Activated CD4-positive, alpha-beta T cell treated with anti-CD3 and anti-CD28 coated beads, Interleukin-2, amount 50 U/mL, for 4 hours (primary cell): ENCODE measurements at regions not wholly inside any gene's neighbourhood (a gene's known extent, or its start where the extent isn't known, plus 50 kb on each side); places are given as distances from the start of the nearest gene placed in this dataset.

ENCODE experiments used
- DNase-seq, 2 experiments: peaks; one replicate each; pipeline ENCODE4 v3.0.0-alpha.2; 2020

DNA sequence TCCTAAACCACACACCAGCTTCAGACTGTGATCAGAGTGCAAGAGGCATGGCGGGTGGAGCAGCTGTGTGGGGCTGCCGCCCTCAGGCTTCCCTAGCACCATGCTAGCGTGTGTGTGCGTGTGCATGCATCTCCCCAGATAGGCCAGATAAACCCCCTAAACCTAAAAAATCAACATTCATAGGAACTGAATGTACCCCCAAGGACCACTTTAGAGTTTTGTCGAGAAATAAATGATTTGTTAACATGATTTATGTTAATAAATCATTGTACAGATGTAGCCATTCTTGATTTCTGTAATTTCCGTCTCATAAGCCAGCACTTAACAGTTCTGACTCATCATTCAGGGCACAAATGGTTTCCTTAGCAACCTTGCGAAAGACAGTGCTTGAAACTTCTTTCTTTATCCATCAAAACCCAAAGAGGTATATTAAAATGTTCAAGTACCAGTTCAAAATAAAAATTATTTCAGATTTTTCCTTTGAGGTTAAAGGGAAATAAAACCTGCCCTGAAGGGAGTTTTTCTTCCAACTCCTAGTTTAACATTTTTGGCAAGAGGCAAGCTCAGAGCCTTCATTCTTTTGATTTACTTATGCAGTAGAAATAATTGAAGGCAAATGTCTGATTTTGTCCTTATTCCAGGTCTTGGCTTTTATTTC is 206.2 kb upstream of the RGS6 start:
- no peak for DNase-seq

DNA sequence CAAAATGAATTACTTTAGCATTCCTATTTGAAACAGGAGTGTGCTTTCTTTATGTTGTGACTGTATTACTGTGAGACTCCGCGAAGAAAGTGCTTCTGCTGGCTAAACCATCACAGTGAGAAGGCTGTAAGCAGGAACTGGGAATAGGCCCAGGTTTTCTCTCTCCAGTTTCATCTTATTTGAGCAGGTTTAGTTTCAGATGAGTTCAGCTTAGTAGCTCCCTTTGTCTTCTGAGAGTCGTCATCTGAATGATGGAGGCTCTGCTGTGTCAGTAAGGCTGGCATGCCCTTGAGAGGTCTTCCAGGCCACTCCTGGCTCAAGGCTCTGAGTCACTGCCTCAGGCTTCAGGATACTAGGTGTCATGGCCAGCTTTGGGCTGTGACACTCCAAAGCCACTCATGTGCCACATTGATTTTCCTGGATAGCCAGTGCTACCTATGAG is 205.6 kb upstream of the RGS6 start:
- DNase-seq: no peak

DNA sequence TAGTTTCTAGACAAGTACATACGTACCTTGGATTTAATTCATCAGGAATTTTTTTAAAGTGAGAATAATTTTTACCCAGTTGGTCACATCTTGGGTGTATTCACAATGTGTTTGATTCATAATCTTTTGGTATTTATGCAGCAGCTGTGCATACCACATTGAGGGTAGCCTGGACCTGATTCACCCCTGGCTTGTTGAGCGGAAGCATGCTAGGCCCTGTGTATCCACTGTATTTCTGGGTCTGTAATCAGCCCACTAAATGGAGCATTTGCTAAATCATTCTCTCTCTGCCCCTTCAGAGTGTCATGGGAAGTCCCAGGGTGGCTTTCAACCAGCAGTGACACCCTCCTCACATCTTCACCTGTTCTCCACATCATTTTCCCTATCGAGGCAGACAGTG is 203.8 kb upstream of the RGS6 start:
- no peak for DNase-seq

DNA sequence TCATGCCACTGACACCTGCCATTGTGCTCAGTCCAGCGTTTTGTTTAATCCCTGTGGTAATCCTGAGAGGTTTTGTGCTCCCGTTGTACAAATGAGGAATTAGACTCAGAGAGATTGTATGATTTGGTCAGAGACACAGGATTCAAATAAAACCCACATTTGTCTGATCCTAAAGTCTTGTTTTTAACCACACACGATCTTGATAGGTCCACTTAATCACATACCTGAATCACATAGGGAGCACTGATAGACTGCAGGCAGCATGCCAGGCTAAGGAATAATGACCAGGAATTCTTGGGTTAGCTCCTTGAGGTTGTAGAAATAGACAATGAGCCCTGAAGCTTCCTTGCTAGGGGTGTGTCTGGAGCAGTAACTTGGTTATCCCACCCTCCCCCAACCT is 202.6 kb upstream of the RGS6 start:
- DNase-seq: no peak

DNA sequence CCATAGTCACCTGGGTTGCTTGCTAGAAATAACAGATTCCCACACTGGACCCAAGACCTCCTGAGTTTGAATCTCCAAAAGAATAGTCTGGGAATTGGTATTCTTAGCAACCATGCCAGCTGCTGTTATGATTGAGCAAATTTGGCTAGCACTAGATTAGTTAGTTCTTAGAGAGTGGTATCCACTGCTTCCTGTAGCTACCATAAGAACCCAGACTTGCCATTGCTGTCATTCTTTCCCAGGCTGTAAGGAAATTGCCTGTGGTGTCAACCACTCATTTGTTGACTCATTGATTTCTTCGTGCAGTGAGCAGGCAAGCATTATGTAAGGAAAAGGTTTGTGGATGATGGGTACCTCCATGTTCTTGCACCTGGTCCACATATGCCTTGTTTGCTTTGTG is 201.8 kb upstream of the RGS6 start:
- DNase-seq: no peak

DNA sequence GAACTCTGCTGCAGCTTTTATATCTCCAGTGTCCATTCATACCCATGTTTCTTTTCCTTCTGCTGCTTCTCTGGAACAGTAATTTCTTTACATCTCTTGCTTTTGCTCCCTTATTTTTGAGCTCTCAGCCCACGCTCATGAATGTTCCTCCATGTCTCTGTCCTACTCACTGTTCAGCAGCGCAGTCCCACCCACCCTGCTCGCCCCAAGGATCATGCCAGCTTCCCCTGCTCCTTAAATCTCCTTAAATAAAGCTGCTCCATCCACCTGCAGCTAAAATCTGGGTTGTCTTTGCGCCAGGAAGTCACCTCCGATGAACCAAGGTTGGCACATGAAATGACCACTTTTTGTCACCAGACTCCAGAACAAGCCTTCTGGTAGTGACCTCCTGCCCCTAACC is 201.1 kb upstream of the RGS6 start:
- no peak for DNase-seq

DNA sequence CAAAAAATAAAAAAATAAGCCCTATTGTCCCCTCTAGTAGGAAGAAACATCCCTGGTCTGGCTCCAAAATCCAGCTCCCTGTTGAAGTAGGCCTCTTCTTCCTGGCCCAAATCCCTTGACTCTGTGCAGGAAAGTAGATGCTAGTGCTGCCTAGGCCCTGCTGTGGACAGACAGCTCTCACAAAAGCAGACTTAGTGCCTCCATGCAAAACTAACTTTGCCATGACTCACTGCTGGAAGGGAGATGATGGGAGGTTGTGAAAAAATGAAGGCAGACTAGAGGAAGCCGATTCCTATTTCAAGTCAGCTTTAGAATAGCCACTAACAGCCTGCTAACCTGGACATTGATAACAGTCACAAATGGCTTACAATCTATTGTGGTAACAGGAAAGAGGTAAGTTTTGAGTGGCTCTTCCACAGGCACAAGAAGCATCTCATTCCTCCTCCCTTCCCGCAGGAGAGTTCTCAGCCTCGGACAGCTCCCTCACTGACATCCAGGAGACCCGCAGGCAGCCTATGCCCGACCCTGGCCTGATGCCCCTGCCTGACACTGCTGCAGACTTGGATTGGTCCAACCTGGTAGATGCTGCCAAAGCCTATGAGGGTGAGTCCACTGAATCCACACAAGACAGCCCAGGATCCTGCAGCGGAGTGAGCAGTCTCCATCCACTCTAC is 198.9 kb upstream of the RGS6 start:
- no peak for DNase-seq

DNA sequence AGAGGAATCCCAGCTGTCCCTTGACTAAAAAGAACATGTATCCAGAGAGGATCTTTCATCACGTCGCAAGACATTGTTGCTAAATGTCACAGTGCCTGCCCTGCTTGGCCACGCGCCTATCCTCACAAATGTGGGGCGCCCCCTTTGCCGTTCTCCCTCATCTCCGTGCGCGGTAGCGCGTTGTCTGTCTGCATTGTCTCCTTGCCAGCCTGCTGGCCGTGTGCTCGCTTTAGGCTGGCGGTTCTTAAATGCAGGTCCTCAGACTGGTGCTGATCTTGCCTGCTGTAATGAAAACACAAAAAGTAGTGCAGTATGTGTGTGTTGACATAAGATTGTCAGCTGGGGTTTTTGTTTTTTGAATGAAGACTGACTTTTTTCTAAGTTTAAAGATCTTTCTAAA is 198.2 kb upstream of the RGS6 start:
- no peak for DNase-seq

DNA sequence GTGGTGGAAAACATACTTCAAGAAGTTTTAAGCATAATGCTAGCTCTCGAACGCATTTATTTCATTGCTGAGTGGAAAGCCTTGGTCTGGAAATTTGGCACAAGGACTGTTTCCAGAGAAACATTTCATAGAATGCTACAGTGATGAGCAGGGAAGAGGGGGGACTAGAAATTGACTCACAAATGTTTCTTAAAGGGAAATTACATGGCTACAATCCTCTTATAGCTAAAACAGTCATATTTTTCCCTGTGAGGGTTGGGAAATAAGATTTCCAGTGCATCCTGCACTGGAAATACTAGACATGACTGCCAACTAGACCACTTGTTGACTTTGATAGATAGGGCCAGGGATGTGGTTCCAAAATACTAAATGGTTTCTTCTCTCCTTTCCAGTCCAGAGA is 197.3 kb upstream of the RGS6 start:
- DNase-seq: no peak

DNA sequence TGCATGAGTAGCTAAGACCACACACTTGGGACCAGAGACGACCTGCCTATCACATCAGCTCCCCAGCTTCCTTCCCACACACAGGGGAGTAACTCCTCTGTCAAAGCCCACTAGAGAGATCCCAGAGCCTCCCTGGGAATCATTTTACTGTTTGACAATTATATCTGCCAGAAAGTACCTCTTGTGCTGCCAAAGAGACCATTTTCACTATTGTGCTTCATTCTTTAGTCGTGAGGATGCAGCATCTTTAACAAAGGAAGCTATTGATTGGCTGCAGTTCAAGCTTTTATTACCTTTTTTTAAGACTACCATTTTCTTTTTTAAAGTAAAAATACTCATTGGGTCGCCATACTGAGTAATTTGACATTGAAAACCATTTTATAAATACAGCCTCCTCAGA is 194.5 kb upstream of the RGS6 start:
- no peak for DNase-seq

DNA sequence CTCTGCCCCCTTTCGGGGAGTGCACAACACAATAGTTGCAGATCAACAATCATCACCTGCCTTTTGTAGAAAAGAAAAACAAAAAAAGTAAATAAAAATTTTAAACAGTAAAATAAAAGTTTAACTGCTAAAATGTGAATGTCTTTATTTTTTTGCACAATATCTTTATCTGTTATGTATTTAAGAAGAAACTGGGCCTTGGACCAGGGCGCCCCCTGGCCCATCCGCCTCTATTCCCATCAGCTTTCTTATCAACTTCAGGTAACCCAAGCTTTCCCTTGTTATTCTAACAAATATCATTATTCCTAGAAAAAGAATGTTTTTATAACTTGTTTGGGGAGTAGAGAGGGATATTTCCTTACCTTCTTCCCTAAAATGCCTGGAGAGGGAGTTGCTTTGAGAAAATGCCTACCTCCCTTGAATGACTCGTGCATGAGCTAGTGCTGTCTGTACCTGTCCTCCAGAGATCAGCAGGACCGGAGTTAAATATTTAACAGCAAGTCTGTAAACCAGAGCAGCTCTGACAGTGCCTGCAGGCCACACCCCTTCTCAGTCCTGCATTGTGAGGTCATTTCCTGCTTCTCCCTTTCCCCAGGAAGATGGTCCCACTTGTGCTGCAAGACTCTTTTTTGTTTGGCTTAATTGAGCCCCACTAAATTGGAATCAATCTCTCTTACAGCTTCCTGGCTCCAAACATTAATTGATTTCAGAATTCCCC is 192.8 kb upstream of the RGS6 start:
- no peak for DNase-seq

DNA sequence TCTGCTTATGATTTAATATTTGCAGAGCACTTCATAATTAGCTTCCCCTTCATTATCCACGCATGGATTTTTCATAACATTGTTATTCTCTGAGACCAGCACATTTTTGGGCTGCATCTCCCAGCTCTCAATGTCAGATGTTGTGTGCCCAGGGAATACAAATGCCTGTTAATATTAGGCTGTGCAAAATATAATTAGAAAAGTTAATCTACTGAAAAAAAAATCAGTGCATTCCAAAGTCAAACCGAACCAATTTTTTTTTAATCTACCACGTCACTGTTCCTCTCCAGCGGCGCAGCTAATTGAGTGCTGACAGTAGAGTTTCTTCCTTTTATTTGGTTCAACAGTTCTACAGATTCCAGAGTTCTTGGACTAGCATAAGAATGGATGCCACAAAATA is 191.0 kb upstream of the RGS6 start:
- DNase-seq: no peak

DNA sequence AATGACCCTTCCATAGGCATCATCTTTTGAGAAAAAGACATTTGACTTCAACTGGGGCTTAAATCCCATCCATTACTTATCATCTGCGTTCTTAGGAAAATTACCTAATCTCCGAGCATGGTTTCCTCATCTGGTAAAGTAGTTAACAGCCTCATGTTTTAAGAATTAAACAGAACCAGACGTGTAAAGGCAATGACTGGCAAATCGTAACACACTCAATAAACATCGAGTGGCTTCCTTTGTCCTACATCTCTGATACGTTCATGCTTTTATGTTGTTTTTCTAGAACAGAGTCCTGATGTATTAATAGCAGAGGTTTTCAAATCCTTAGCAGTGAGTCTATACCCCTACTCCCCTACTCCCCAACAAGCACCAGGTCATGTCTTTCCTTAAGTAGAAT is 189.7 kb upstream of the RGS6 start:
- no peak for DNase-seq

DNA sequence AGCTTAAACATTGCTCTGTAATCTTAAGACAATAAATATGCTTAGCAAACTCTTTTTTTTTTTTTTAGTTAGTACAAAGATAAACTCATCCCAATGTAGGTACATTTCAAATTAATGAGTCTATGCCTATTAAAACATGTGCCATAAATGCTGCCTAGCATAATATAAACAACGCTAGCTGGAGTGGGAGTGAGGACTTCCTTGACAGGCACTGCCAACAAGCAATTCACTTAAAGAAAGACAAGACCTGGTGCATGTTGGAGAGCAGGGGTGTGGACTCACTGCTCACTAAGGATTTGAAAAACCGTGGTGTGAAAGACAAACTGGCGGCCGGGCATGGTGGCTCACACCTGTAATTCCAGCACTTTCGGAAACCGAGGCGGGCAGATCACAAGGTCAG is 187.2 kb upstream of the RGS6 start:
- DNase-seq: no peak

DNA sequence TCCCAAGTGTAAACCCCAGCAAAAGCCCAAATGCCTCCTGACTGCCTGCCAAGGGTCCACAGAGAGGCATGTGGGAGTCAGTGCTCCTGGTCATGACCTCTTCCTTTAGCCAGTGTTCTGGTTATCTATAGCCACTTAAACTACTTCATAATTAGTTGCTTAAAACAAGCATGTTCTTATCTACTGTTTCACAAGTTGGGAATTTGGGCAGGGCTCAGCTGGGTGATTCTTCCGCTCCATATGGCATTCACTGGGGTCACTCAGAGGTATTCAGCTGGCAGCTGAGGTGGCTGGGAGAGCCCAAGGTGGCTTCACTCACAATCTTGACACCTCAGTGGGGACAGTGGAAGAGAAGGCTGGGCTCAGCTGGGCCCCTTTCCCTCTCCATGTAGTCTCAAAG is 184.0 kb upstream of the RGS6 start:
- DNase-seq: no peak

DNA sequence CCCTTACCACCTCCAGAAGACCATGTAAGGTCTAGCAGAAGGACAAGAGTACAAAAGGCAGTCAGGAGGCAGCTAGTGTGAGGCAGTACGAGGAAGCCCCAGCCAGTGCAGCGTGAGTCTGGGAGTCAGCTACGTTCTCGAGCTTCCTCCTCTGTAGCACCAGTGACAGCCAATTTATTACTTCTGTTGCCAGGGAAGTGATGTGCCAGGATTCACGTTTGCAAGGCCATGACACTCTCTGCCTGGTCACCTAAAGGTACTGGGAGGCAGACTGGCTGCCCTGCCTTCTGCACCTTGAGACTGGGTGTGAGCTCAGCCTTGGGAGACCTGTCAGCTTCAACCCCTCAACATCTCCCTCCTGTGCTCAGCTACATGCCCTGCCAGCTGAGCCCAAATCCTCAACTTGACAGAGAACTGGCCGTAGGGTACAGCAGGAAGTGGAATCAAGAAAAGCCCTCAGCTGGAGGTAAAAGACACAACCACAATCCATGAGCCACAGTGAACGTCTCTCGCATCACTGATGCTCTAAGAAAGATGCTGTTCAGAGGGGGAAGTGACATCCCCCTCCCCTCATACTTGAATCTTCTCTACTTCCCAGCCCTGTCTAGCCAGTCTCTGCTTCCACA is 182.5 kb upstream of the RGS6 start:
- DNase-seq: no peak

DNA sequence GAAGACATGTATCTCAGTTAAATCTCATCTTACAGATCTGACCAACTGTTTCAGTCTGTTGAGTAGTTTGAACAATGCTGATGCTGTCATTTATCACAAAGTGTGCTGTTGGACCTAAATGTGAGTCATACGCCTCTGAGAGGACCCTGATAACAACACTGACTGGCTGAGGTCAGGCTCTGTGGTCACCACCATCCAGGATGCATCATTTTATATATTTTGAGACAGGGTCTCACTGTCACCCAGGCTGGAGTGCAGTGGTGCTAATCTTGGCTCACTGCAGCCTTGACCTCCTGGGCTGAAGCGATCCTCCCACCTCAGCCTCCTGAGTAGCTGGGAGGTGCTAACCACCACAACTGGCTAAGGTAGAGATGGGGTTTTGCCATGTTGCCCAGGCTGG is 181.0 kb upstream of the RGS6 start:
- no peak for DNase-seq

DNA sequence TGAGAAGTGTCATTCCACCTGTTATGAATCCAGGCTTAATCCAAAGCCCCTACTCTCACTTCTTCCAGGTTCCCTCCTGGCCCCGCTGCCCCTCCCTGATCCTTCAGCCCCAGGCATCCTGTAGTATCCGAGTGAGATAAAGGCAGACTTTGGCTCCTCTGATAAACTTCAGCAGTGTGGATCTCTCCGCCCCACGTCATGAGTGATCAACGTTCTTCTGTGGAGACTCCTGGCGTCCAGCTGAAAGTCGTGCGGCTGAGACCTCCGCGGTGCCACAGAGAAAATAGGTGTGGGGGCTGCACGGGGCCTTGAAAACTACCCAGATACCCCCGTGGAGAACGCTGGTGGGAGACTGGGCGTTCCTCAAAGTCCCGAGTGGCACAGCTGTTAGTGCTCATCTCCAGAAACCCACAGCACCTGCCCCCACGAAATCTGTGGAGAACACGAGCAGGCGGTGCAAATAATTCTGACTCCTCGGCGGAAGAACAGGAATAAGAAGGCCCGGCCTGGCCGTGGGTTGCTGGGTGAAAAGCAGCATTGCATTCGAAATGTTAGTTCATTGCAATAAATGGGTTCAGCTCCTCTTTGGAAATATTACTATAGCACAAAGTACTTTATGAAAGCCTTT is 180.0 kb upstream of the RGS6 start:
- no peak for DNase-seq

DNA sequence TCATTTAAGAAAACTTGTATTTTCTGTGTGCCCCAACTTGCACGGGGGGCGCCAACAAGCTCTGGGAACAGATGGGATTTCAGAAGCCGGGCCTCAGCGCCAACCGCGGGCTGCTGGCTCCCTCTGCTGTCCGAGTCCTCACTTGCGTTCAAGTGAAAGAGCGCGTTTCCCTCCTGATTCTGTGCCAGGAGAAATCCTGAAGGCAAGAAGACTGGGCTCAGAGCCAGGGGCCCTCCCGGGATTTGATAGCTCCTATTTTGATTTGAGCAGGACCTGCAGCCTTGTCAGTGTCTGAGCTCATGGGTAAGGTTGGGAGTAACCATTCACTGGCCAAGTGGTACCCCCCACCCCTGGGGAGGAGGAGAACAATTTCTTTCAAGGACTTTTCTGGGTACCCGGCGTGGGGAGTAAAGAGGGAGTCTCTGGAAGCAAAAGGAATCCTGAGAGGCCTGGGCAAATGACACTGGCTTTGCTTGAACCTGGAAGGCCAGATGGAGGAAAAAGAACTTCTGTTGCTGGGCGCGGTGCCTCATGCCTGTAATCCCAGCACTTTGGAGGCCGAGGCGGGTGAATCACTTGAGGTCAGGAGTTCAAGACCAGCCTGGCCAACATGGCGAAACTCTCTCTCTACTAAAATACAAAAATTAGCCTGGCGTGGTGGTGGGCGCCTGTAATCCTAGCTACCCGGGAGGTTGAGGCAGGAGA is 179.0 kb upstream of the RGS6 start:
- peak; percentile 60 to 61 for DNase-seq

DNA sequence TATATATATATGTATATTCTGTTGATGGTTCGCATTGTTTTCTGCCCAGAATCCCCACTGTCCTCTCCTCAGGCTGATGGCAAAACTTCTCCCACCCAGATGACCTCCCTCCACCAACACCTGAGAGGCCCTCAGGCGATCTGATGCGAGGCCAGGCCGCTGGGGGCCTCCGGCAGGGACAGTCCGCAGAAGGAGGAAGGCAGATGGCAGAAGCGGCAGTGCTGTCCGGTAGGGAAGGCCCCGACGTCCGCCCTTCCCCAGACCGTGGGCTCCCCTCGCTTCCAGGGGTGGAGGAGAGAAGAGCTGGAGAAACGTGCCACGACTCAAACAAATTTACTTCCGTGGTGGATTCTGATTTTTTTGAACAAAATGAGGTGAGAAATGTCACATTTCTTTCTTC is 178.3 kb upstream of the RGS6 start:
- DNase-seq: no peak

DNA sequence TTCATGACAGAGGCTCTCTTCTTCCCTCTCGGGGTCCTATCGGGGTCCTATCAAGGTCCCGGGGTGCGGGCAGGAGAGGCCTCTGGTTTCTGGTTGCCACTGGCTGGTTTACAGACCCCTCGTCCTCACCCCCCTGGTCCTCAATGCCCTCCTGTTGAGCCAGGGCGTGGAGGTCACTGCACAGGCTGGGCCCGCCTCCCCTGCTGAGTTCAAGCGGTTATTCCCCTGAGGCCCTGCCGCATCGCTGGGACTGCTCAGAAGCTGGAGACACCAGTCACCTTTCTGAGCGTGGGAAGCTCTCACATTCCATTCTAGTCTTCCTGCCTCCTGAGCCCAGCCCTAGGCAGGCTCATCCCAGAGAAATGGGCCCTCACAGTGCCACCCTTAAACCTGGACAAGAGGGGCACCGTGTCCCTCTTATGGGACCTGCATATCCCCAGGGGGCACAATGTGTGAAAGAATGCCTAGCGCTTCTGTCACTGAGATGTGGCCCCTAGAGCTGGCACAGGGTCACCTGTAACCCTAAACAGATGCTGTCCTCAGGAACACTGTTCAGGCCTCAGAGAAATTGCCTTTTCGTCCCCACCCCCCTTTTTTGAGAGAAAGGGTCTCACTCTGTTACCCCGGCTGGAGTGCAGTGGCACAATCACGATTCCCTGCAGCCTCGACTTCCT is 177.7 kb upstream of the RGS6 start:
- DNase-seq: no peak
